Keratinocyte (primary cell): ENCODE measurements at regions not wholly inside any gene's neighbourhood (a gene's known extent, or its start where the extent isn't known, plus 50 kb on each side); places are given as distances from the start of the nearest gene placed in this dataset.
"Not testable (repeated sequence)": the region's sequence is repeated elsewhere in the genome, so short reads cannot be mapped to it uniquely, and the experiment has no call there.

Experiments
- DNase-seq: peaks from one replicate; pipeline ENCODE4 v3.0.0-alpha.2; 2011; ENCODE audit warnings: low read depth, missing footprints, low spot score
- FAIRE-seq: peaks from 2 replicates; lab custom pipeline; 2011; peaks lifted over from hg19 to GRCh38; lab: Jason Lieb, UNC
- H2AFZ ChIP-seq: 2 replicates; pipeline ENCODE4 v1.6.0; 2012; ENCODE audit warnings: low read length, control low read depth, inconsistent platforms; ENCODE audit not compliant: control insufficient read depth
- H3K27ac ChIP-seq: 2 replicates; pipeline ENCODE4 v1.5.1; 2011; ENCODE audit warnings: low read length; ENCODE audit not compliant: control insufficient read depth, insufficient read depth
- H3K27me3 ChIP-seq: 3 replicates; pipeline ENCODE4 v1.6.0; 2011; ENCODE audit warnings: low read length; ENCODE audit not compliant: control insufficient read depth, insufficient read depth; ENCODE audit errors: extremely low read depth
- H3K36me3 ChIP-seq, 2 experiments: 2 replicates in 1 of 2; 3 replicates in 1 of 2; pipeline ENCODE4 v1.5.1; 2011; ENCODE audit warnings: low read length in 2 of 2, mild to moderate bottlenecking in 1 of 2; ENCODE audit not compliant: control insufficient read depth in 2 of 2, insufficient read depth in 2 of 2; ENCODE audit errors: extremely low read depth in 1 of 2
- H3K4me1 ChIP-seq: 3 replicates; pipeline ENCODE4 v1.5.1; 2011; ENCODE audit warnings: low read length; ENCODE audit not compliant: control insufficient read depth, insufficient read depth; ENCODE audit errors: extremely low read depth
- H3K4me2 ChIP-seq: 3 replicates; pipeline ENCODE4 v1.6.0; 2011; ENCODE audit warnings: low read depth, low read length; ENCODE audit not compliant: control insufficient read depth, insufficient read depth; ENCODE audit errors: extremely low read depth
- H3K4me3 ChIP-seq, 3 experiments: fragments of 200-600 bp in 1 of 3; sonication (generic) in 1 of 3; 2 replicates in 2 of 3; 3 replicates in 1 of 3; pipeline ENCODE4 v1.5.1; 2011 to 2016; ENCODE audit warnings: low read length in 3 of 3, mild to moderate bottlenecking in 3 of 3, control low read depth in 2 of 3, inconsistent platforms in 1 of 3, low read depth in 1 of 3, mixed read lengths in 1 of 3, mixed run types in 1 of 3, moderate library complexity in 1 of 3; ENCODE audit not compliant: control insufficient read depth in 2 of 3, insufficient read depth in 2 of 3; ENCODE audit errors: extremely low read depth in 1 of 3
- H3K79me2 ChIP-seq: 2 replicates; pipeline ENCODE4 v1.6.0; 2012; ENCODE audit warnings: low read length; ENCODE audit not compliant: control insufficient read depth, insufficient read depth
- H3K9ac ChIP-seq: 3 replicates; pipeline ENCODE4 v1.6.0; 2011; ENCODE audit warnings: low read length; ENCODE audit not compliant: control insufficient read depth, insufficient read depth; ENCODE audit errors: extremely low read depth
- H3K9me1 ChIP-seq: 3 replicates; pipeline ENCODE4 v1.6.0; 2011; ENCODE audit warnings: low read length; ENCODE audit not compliant: control insufficient read depth, insufficient read depth; ENCODE audit errors: extremely low read depth
- H3K9me3 ChIP-seq: 2 replicates; pipeline ENCODE4 v1.5.1; 2012; ENCODE audit warnings: low read depth, low read length; ENCODE audit not compliant: control insufficient read depth
- H4K20me1 ChIP-seq: 3 replicates; pipeline ENCODE4 v1.6.0; 2011; ENCODE audit warnings: low read length; ENCODE audit not compliant: control insufficient read depth, insufficient read depth; ENCODE audit errors: extremely low read depth
- CTCF ChIP-seq, 3 experiments: IDR thresholded peaks in 1 of 3; conservative IDR thresholded peaks in 1 of 3; optimal IDR thresholded peaks in 1 of 3; 2 replicates in 2 of 3; 3 replicates in 1 of 3; pipeline versions ENCODE3 to v1.5.1; 2011; ENCODE audit warnings: low read length in 3 of 3, mild to moderate bottlenecking in 3 of 3, moderate library complexity in 2 of 3, control low read depth in 1 of 3, inconsistent platforms in 1 of 3; ENCODE audit not compliant: insufficient read depth in 2 of 3; ENCODE audit errors: extremely low read depth in 1 of 3
- EZH2 ChIP-seq: IDR thresholded peaks from one replicate; pipeline ENCODE4 v1.6.1; 2012; ENCODE audit warnings: inconsistent platforms, mild to moderate bottlenecking, low read length, moderate library complexity
- dilution Hi-C: fragments of 300-500 bp; cut with MboI; formaldehyde crosslinking; loops from one replicate; pipeline ENCODE4 v1.7.0; 2020; ENCODE audit warnings: low sequenced_read_pairs; ENCODE audit not compliant: extremely low pct_ligation_motif_present

GRCh38 chr2:142502402-142502801 lies 371.6 kb upstream of the LRP1B start:
- H3K27ac ChIP-seq = no peak overlapping the region
- no peak overlapping the region for H3K4me2 ChIP-seq
- dilution Hi-C loops = no loop called here
- no peak overlapping the region for H3K4me3 ChIP-seq
- H2AFZ ChIP-seq = no peak overlapping the region
- no peaks in the 10 kb centered on the region for H3K36me3 ChIP-seq
- TF ChIP-seq CTCF (optimal IDR thresholded peaks at IDR 0.05 in 1 of 3, IDR thresholded peaks at IDR 0.05 in 1 of 3, conservative IDR thresholded peaks at IDR 0.05 in 1 of 3; ENCODE audit: extremely low read depth in 1 of 3, insufficient read depth in 2 of 3, low read length in 3 of 3) = no peak
- no peak for TF ChIP-seq EZH2
- H3K9ac ChIP-seq = no peak overlapping the region
- no peak for FAIRE-seq
- no peak for DNase-seq
- no peaks in the 10 kb centered on the region for H3K27me3 ChIP-seq
- H4K20me1 ChIP-seq = no peaks in the 10 kb centered on the region
- no peaks in the 10 kb centered on the region for H3K9me3 ChIP-seq
- no peaks in the 10 kb centered on the region for H3K4me1 ChIP-seq
- H3K9me1 ChIP-seq = no peaks in the 10 kb centered on the region
- no peaks in the 10 kb centered on the region for H3K79me2 ChIP-seq

- no peak overlapping the region for H3K4me3 ChIP-seq
- H3K27ac ChIP-seq = no peak overlapping the region
- no peaks in the 10 kb centered on the region for H3K36me3 ChIP-seq
- H3K9me3 ChIP-seq = no peaks in the 10 kb centered on the region
- H3K9me1 ChIP-seq = no peaks in the 10 kb centered on the region
- no peak overlapping the region for H3K4me2 ChIP-seq
- dilution Hi-C loops = no loop called here
- no peak for FAIRE-seq
- no peaks in the 10 kb centered on the region for H3K79me2 ChIP-seq
- H3K9ac ChIP-seq = no peak overlapping the region
- H2AFZ ChIP-seq = no peak overlapping the region
- H4K20me1 ChIP-seq = no peaks in the 10 kb centered on the region
- TF ChIP-seq EZH2 (no peak), CTCF (optimal IDR thresholded peaks at IDR 0.05 in 1 of 3, IDR thresholded peaks at IDR 0.05 in 1 of 3, conservative IDR thresholded peaks at IDR 0.05 in 1 of 3; ENCODE audit: extremely low read depth in 1 of 3, insufficient read depth in 2 of 3, low read length in 3 of 3) (no peak)
- H3K4me1 ChIP-seq = no peaks in the 10 kb centered on the region
- no peaks in the 10 kb centered on the region for H3K27me3 ChIP-seq
- no peak for DNase-seq
These were observed 364.3 kb upstream of the LRP1B start for GRCh38 chr2:142495141-142495540.

- H3K9me3 ChIP-seq, H3K4me3 ChIP-seq, H3K27me3 ChIP-seq, H3K9me1 ChIP-seq, dilution Hi-C loops, H3K9ac ChIP-seq, FAIRE-seq, H3K79me2 ChIP-seq, H3K4me2 ChIP-seq, H3K36me3 ChIP-seq, H3K4me1 ChIP-seq, H3K27ac ChIP-seq, DNase-seq, H4K20me1 ChIP-seq, H2AFZ ChIP-seq: not testable (repeated sequence)
These were observed 358.8 kb upstream of the LRP1B start for GRCh38 chr2:142489631-142490030.
